Amniotic epithelial cell (primary cell): ENCODE measurements at regions not wholly inside any gene's neighbourhood (a gene's known extent, or its start where the extent isn't known, plus 50 kb on each side); places are given as distances from the start of the nearest gene placed in this dataset.

Source experiments
- DNase-seq: peaks from one replicate; pipeline ENCODE4 v3.0.0-alpha.2; 2010; ENCODE audit warnings: low read depth

- DNase-seq = no peak
Measured at GRCh38 chr4:182091128-182091527, 152.1 kb upstream of the TENM3 start.

- no peak for DNase-seq
Measured at GRCh38 chr4:182093431-182093831, 149.8 kb upstream of the TENM3 start.

- DNase-seq = no peak
Measured at GRCh38 chr4:182093935-182094334, 149.3 kb upstream of the TENM3 start.

- no peak for DNase-seq
Measured at GRCh38 chr4:182101618-182102017, 141.6 kb upstream of the TENM3 start.

- DNase-seq = no peak
Measured at GRCh38 chr4:182102576-182102975, 140.6 kb upstream of the TENM3 start.

GRCh38 chr4:182103614-182104319 is 139.4 kb upstream of the TENM3 start:
- DNase-seq = no peak

GRCh38 chr4:182105416-182105815 is 137.8 kb upstream of the TENM3 start:
- no peak for DNase-seq

- no peak for DNase-seq
Measured at GRCh38 chr4:182107931-182108330, 135.3 kb upstream of the TENM3 start.

- DNase-seq = peak; percentile 14
Measured at GRCh38 chr4:182111586-182111985, 131.6 kb upstream of the TENM3 start.

- DNase-seq = peak; percentile 9
Measured at GRCh38 chr4:182113779-182114178, 129.4 kb upstream of the TENM3 start.

- no peak for DNase-seq
Measured at GRCh38 chr4:182124359-182124758, 118.8 kb upstream of the TENM3 start.

GRCh38 chr4:182126096-182126495 is 117.1 kb upstream of the TENM3 start:
- no peak for DNase-seq

GRCh38 chr4:182126603-182127002 is 116.6 kb upstream of the TENM3 start:
- no peak for DNase-seq

GRCh38 chr4:182133033-182133432 is 110.2 kb upstream of the TENM3 start:
- no peak for DNase-seq

- DNase-seq = no peak
Measured at GRCh38 chr4:182134261-182134660, 108.9 kb upstream of the TENM3 start.

- DNase-seq = no peak
Measured at GRCh38 chr4:182136201-182136600, 107.0 kb upstream of the TENM3 start.

- no peak for DNase-seq
Measured at GRCh38 chr4:182137343-182137742, 105.9 kb upstream of the TENM3 start.

GRCh38 chr4:182139491-182139890 is 103.7 kb upstream of the TENM3 start:
- no peak for DNase-seq

GRCh38 chr4:182140547-182140946 is 102.7 kb upstream of the TENM3 start:
- no peak for DNase-seq

GRCh38 chr4:182141061-182141460 is 102.1 kb upstream of the TENM3 start:
- DNase-seq = peak; percentile 36

- DNase-seq = peak; percentile 27
Measured at GRCh38 chr4:182142176-182143085, 100.8 kb upstream of the TENM3 start.

GRCh38 chr4:182143086-182143821 is 99.9 kb upstream of the TENM3 start:
- DNase-seq = no peak
